ACHN (cell line): ENCODE measurements at regions not wholly inside any gene's neighbourhood (a gene's known extent, or its start where the extent isn't known, plus 50 kb on each side); places are given as distances from the start of the nearest gene placed in this dataset.

Experiments used
- DNase-seq: peaks from one replicate; pipeline ENCODE4 v3.0.0-alpha.2; 2015
- in situ Hi-C: cut with HindIII; loops from 2 replicates; pipeline ENCODE4 v1.10.0; 2017; ENCODE audit warnings: low sequenced_read_pairs, low pct_ligation_motif_present, low pct_unique_long_range_greater_than_20kb

GRCh38 chr4:158018831-158019230 is 154.0 kb downstream of the GASK1B start:
- no peak for DNase-seq

GRCh38 chr4:158018221-158018830 is 154.5 kb downstream of the GASK1B start:
- in situ Hi-C loops, result no loop called here
- DNase-seq, result no peak

More at GRCh38 chr4:158018831-158019230, 154.0 kb downstream of the GASK1B start:
- in situ Hi-C loops, result no loop called here

GRCh38 chr4:158016511-158016910 is 156.3 kb downstream of the GASK1B start:
- DNase-seq, result no peak
- in situ Hi-C loops, result no loop called here

- in situ Hi-C loops, result no loop called here
- DNase-seq, result peak; percentile 19
Observed at GRCh38 chr4:158015241-158015640, 157.6 kb downstream of the GASK1B start.

GRCh38 chr4:158013858-158014257 is 159.0 kb downstream of the GASK1B start:
- no peak for DNase-seq

GRCh38 chr4:158010361-158010760 is 162.5 kb downstream of the GASK1B start:
- DNase-seq, result no peak
- in situ Hi-C loops, result no loop called here

More at GRCh38 chr4:158013858-158014257, 159.0 kb downstream of the GASK1B start:
- in situ Hi-C loops, result no loop called here

- DNase-seq, result no peak
- in situ Hi-C loops, result no loop called here
Observed at GRCh38 chr4:158008551-158009218, 164.1 kb downstream of the GASK1B start.

GRCh38 chr4:158007566-158007965 is 165.3 kb downstream of the GASK1B start:
- in situ Hi-C loops, result no loop called here
- no peak for DNase-seq

GRCh38 chr4:158006990-158007389 is 165.8 kb downstream of the GASK1B start:
- in situ Hi-C loops, result no loop called here
- DNase-seq, result no peak

GRCh38 chr4:158005021-158005420 is 167.8 kb downstream of the GASK1B start:
- in situ Hi-C loops, result no loop called here
- DNase-seq, result no peak

GRCh38 chr4:158004101-158004500 is 168.7 kb downstream of the GASK1B start:
- in situ Hi-C loops, result no loop called here
- no peak for DNase-seq

- DNase-seq, result no peak
- in situ Hi-C loops, result no loop called here
Observed at GRCh38 chr4:158003212-158003611, 169.6 kb downstream of the GASK1B start.

- in situ Hi-C loops, result no loop called here
- DNase-seq, result no peak
Observed at GRCh38 chr4:158002173-158002572, 170.7 kb downstream of the GASK1B start.

- in situ Hi-C loops, result no loop called here
- no peak for DNase-seq
Observed at GRCh38 chr4:158001756-158002155, 171.1 kb downstream of the GASK1B start.

GRCh38 chr4:157999723-158000122 is 173.1 kb downstream of the GASK1B start:
- no peak for DNase-seq
- in situ Hi-C loops, result loop anchor here (10.0 kb wide), 1 partner anchor 175 kb away; the partner anchor contains the start of gene GASK1B

- in situ Hi-C loops, result loop anchor here (10.0 kb wide), 1 partner anchor 178 kb away; the partner anchor contains the start of gene GASK1B
- no peak for DNase-seq
Observed at GRCh38 chr4:157997296-157997695, 175.5 kb downstream of the GASK1B start.

- DNase-seq, result no peak
- in situ Hi-C loops, result loop anchor here (10.0 kb wide), 1 partner anchor 178 kb away; the partner anchor contains the start of gene GASK1B
Observed at GRCh38 chr4:157996061-157997028, 176.5 kb downstream of the GASK1B start.

- DNase-seq, result no peak
- in situ Hi-C loops, result loop anchor here (10.0 kb wide), 1 partner anchor 180 kb away; the partner anchor contains the start of gene GASK1B
Observed at GRCh38 chr4:157994863-157995262, 178.0 kb downstream of the GASK1B start.
